Upper lobe of left lung (tissue), 6 donors: ENCODE measurements at regions not wholly inside any gene's neighbourhood (a gene's known extent, or its start where the extent isn't known, plus 50 kb on each side); places are given as distances from the start of the nearest gene placed in this dataset.
A peak's percentile ranks its signal among the peaks of the same experiment; 100 is the strongest.

Source experiments
- ATAC-seq, 2 donors: fragments of 200-7000 bp; cut with Tn5 transposase; one replicate each; pipeline ENCODE4 v1.9.1; 2022; ENCODE audit warnings: mild to moderate bottlenecking in 2 of 2, moderate library complexity in 2 of 2; ENCODE audit not compliant: low FRiP score in 2 of 2
- DNase-seq, 2 donors: peaks; one replicate each; pipeline ENCODE4 v3.0.0-alpha.2; 2019 to 2020
- H3K27ac ChIP-seq, 4 donors: fragments of 200-600 bp; sonication (generic); one replicate each; pipeline ENCODE4 v1.5.1; 2016 to 2019
- H3K27me3 ChIP-seq, 4 donors: fragments of 200-600 bp; sonication (generic); one replicate each; pipeline ENCODE4 v1.5.1; 2017 to 2019
- H3K36me3 ChIP-seq, 4 donors: fragments of 200-600 bp; sonication (generic); one replicate each; pipeline ENCODE4 v1.5.1; 2016 to 2019
- H3K4me1 ChIP-seq, 4 donors: fragments of 200-600 bp; sonication (generic); one replicate each; pipeline ENCODE4 v1.5.1; 2018 to 2019
- H3K4me3 ChIP-seq, 4 donors: fragments of 200-600 bp; sonication (generic); one replicate each; pipeline ENCODE4 v1.5.1; 2017 to 2019; ENCODE audit warnings: mild to moderate bottlenecking in 2 of 4, moderate library complexity in 1 of 4
- H3K9me3 ChIP-seq, 4 donors: fragments of 200-600 bp; sonication (generic); one replicate each; pipeline ENCODE4 v1.5.1; 2018 to 2019
- CTCF ChIP-seq, 6 experiments: fragments of 450-650 bp in 4 of 6; fragments of 200-600 bp in 2 of 6; sonication (generic) in 2 of 6; IDR thresholded peaks; one replicate each; pipeline ENCODE4 v1.5.1; 2016 to 2019; ENCODE audit warnings: antibody characterized with exemption in 6 of 6
- EP300 ChIP-seq, 4 donors: sonication (generic); formaldehyde crosslinking; IDR thresholded peaks; one replicate each; pipeline ENCODE4 v1.5.1; 2017; ENCODE audit warnings: antibody characterized with exemption in 4 of 4, control low read depth in 2 of 4
- POLR2A ChIP-seq, 4 donors: fragments of 450-650 bp; IDR thresholded peaks; one replicate each; pipeline ENCODE4 v1.5.1; 2016 to 2017; ENCODE audit warnings: antibody characterized with exemption in 4 of 4, mild to moderate bottlenecking in 2 of 4
- POLR2AphosphoS5 ChIP-seq, 2 donors: sonication (generic); formaldehyde crosslinking; IDR thresholded peaks; one replicate each; pipeline ENCODE4 v1.5.1; 2017; ENCODE audit warnings: antibody characterized with exemption in 2 of 2
- WGBS, 2 donors: methylation state at CpG; one replicate each; pipeline ENCODE4 v1.1.5; 2017 to 2018; 5-methylcytosine and 5-hydroxymethylcytosine counted together
- donor health status: DM: no; HTN: no; CAD: no; lungs with moderate emphysema.
- donor health status: DM: no; HTN: yes; CAD: no; lungs with severe emphysema.

- ATAC-seq (no peak), DNase-seq (no peak)
- Histone ChIP-seq H3K27me3 (no peaks in the 10 kb centered on the region), H3K4me3 (no peak overlapping the region), H3K27ac (no peak overlapping the region), H3K4me1 (no peaks in the 10 kb centered on the region), H3K9me3 (no peaks in the 10 kb centered on the region), H3K36me3 (no peaks in the 10 kb centered on the region)
- WGBS, 2 donors: 89 to 95% methylated on average over 1 of the region's 1 CpG
- TF ChIP-seq EP300 (IDR thresholded peaks at IDR 0.05) (no peak), POLR2A (IDR thresholded peaks at IDR 0.05) (no peak), CTCF (IDR thresholded peaks at IDR 0.05) (no peak), POLR2AphosphoS5 (IDR thresholded peaks at IDR 0.05) (no peak)
These were observed 344.9 kb downstream of the ETS1 start for GRCh38 chr11:128242451-128242850.

GRCh38 chr11:128240546-128240945, 346.8 kb downstream of the ETS1 start:
- Histone ChIP-seq H3K4me3 (no peak overlapping the region), H3K27me3 (no peaks in the 10 kb centered on the region), H3K27ac (no peak overlapping the region), H3K4me1 (peaks cover 0 to 6% (median 0%) of the 10 kb centered on the region in 4 donors), H3K36me3 (no peaks in the 10 kb centered on the region), H3K9me3 (no peaks in the 10 kb centered on the region)
- 73 to 76% methylated on average over 6 of the region's 6 CpGs for WGBS, 2 donors
- no peak for TF ChIP-seq POLR2AphosphoS5 (IDR thresholded peaks at IDR 0.05)
- no peak for TF ChIP-seq POLR2A (IDR thresholded peaks at IDR 0.05)
- TF ChIP-seq EP300 (IDR thresholded peaks at IDR 0.05): no peak
- no peak for TF ChIP-seq CTCF (IDR thresholded peaks at IDR 0.05)
- ATAC-seq (no peak), DNase-seq (no peak)

GRCh38 chr11:128239306-128239705, 348.1 kb downstream of the ETS1 start:
- Histone ChIP-seq H3K4me3 (no peak overlapping the region), H3K4me1 (peaks cover 0 to 6% (median 0%) of the 10 kb centered on the region in 4 donors), H3K36me3 (no peaks in the 10 kb centered on the region), H3K27me3 (no peaks in the 10 kb centered on the region), H3K27ac (no peak overlapping the region), H3K9me3 (no peaks in the 10 kb centered on the region)
- TF ChIP-seq POLR2AphosphoS5 (IDR thresholded peaks at IDR 0.05) (no peak), EP300 (IDR thresholded peaks at IDR 0.05) (no peak), CTCF (IDR thresholded peaks at IDR 0.05) (no peak), POLR2A (IDR thresholded peaks at IDR 0.05) (no peak)
- WGBS, 2 donors: 71 to 83% methylated on average over 4 of the region's 4 CpGs
- ATAC-seq (no peak), DNase-seq (no peak)

- DNase-seq: no peak
- H3K36me3 ChIP-seq: no peaks in the 10 kb centered on the region
- no peak overlapping the region for H3K4me3 ChIP-seq
- peaks cover 0 to 6% (median 0%) of the 10 kb centered on the region in 4 donors for H3K4me1 ChIP-seq
- H3K27me3 ChIP-seq: no peaks in the 10 kb centered on the region
- no peaks in the 10 kb centered on the region for H3K9me3 ChIP-seq
- TF ChIP-seq POLR2A (IDR thresholded peaks at IDR 0.05) (no peak), CTCF (IDR thresholded peaks at IDR 0.05) (no peak), EP300 (IDR thresholded peaks at IDR 0.05) (no peak), POLR2AphosphoS5 (IDR thresholded peaks at IDR 0.05) (no peak)
- no peak overlapping the region for H3K27ac ChIP-seq
- ATAC-seq: peak in 1 of 2 donors; percentile 61
- 23 to 29% methylated on average over 1 of the region's 1 CpG for WGBS, 2 donors
These were observed 348.7 kb downstream of the ETS1 start for GRCh38 chr11:128238521-128239265.
